KMS-11 (cell line): ENCODE measurements at regions not wholly inside any gene's neighbourhood (a gene's known extent, or its start where the extent isn't known, plus 50 kb on each side); places are given as distances from the start of the nearest gene placed in this dataset.

Experiments used
- H2AFZ ChIP-seq: fragments of 200-600 bp; sonication (generic); 2 replicates; pipeline ENCODE4 v1.6.1; 2016; ENCODE audit warnings: antibody characterized with exemption, mixed run types, low read depth
- H3K27ac ChIP-seq: fragments of 200-600 bp; sonication (generic); 2 replicates; pipeline ENCODE4 v1.6.1; 2016; ENCODE audit warnings: mild to moderate bottlenecking, mixed run types
- H3K27me3 ChIP-seq: fragments of 200-600 bp; sonication (generic); 2 replicates; pipeline ENCODE4 v1.6.1; 2017; ENCODE audit warnings: mild to moderate bottlenecking, low read depth, mixed run types, moderate library complexity; ENCODE audit not compliant: insufficient read depth
- H3K36me3 ChIP-seq: fragments of 200-600 bp; sonication (generic); 2 replicates; pipeline ENCODE4 v1.6.1; 2017; ENCODE audit warnings: mild to moderate bottlenecking, mixed run types; ENCODE audit not compliant: insufficient read depth
- H3K4me1 ChIP-seq: fragments of 200-600 bp; sonication (generic); 2 replicates; pipeline ENCODE4 v1.6.1; 2016; ENCODE audit warnings: mild to moderate bottlenecking, low read depth, mixed run types; ENCODE audit not compliant: poor library complexity, severe bottlenecking
- H3K4me2 ChIP-seq: fragments of 200-600 bp; sonication (generic); 2 replicates; pipeline ENCODE4 v1.7.0; 2016; ENCODE audit warnings: mild to moderate bottlenecking, mixed run types
- H3K4me3 ChIP-seq: fragments of 200-600 bp; sonication (generic); IDR thresholded peaks from 2 replicates; pipeline ENCODE4 v1.6.1; 2017; ENCODE audit warnings: low read depth, low read length, mixed read lengths; ENCODE audit not compliant: insufficient read depth
- H3K79me2 ChIP-seq: fragments of 200-600 bp; sonication (generic); 2 replicates; pipeline ENCODE4 v1.6.1; 2016; ENCODE audit warnings: low read depth, mixed run types; ENCODE audit not compliant: insufficient read depth
- H3K9ac ChIP-seq: fragments of 200-600 bp; sonication (generic); 2 replicates; pipeline ENCODE4 v1.6.1; 2016; ENCODE audit warnings: mild to moderate bottlenecking, mixed run types
- H4K20me1 ChIP-seq: fragments of 200-600 bp; sonication (generic); 2 replicates; pipeline ENCODE4 v1.6.1; 2016; ENCODE audit warnings: mild to moderate bottlenecking, mixed run types; ENCODE audit not compliant: insufficient read depth
- TF ChIP-seq, protein P1 (sequence below): fragments of 200-600 bp; sonication (generic); conservative IDR thresholded peaks from 2 replicates; pipeline ENCODE4 v1.6.1; 2017; ENCODE audit warnings: low read depth, mild to moderate bottlenecking, antibody characterized with exemption, low read length, moderate library complexity, mixed read lengths

DNA sequence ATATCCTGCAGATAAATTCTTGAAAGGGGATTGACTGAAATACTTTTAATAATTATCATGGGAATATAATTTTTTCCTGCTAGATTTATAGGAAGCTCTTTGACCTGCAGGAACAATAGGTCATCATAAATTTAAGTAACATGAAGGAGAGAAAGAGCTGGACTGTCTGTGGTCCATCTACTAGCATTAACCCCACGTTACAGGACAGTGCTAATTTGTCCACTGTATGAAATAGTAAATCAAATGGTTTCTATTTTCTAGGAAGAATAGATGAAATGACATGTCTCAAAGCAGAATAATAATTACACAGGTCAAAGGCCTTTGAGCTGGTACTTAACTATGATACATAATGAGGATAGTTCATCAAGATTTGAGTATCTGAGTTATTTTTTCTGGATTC is 825.4 kb upstream of the CNTN5 start:
- TF ChIP-seq, protein P1, sequence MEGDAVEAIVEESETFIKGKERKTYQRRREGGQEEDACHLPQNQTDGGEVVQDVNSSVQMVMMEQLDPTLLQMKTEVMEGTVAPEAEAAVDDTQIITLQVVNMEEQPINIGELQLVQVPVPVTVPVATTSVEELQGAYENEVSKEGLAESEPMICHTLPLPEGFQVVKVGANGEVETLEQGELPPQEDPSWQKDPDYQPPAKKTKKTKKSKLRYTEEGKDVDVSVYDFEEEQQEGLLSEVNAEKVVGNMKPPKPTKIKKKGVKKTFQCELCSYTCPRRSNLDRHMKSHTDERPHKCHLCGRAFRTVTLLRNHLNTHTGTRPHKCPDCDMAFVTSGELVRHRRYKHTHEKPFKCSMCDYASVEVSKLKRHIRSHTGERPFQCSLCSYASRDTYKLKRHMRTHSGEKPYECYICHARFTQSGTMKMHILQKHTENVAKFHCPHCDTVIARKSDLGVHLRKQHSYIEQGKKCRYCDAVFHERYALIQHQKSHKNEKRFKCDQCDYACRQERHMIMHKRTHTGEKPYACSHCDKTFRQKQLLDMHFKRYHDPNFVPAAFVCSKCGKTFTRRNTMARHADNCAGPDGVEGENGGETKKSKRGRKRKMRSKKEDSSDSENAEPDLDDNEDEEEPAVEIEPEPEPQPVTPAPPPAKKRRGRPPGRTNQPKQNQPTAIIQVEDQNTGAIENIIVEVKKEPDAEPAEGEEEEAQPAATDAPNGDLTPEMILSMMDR = no peak
- no peaks in the 10 kb centered on the region for H3K27me3 ChIP-seq
- H3K4me2 ChIP-seq = no peak overlapping the region
- no peak overlapping the region for H3K9ac ChIP-seq
- no peaks in the 10 kb centered on the region for H3K4me1 ChIP-seq
- no peak overlapping the region for H3K4me3 ChIP-seq
- H3K79me2 ChIP-seq = no peaks in the 10 kb centered on the region
- no peaks in the 10 kb centered on the region for H3K36me3 ChIP-seq
- no peaks in the 10 kb centered on the region for H4K20me1 ChIP-seq
- no peak overlapping the region for H2AFZ ChIP-seq
- no peak overlapping the region for H3K27ac ChIP-seq

DNA sequence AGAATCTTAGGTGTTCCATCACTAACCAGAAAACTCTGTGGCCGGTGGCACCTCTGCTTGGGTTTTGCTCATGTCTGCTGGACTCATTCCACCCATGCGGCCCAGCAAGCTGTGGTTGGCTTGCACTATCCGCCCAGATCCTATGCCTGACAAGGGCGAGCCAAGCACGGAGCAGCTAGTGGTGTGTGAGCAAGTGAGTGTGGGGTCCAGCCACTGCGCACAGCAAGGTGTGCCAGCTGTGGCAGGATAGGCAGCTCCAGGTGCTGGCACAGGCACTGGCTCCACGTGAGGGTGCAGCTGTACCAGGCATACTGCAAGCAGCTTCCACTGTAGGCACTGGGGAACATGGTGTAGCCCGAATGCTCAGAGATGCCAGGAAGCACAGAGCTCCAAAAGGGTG is 813.7 kb upstream of the CNTN5 start:
- Histone ChIP-seq H3K4me1 (no peaks in the 10 kb centered on the region), H4K20me1 (no peaks in the 10 kb centered on the region), H3K27me3 (no peaks in the 10 kb centered on the region), H3K4me3 (no peak overlapping the region), H3K79me2 (no peaks in the 10 kb centered on the region), H3K36me3 (no peaks in the 10 kb centered on the region), H2AFZ (no peak overlapping the region), H3K9ac (no peak overlapping the region), H3K4me2 (no peak overlapping the region), H3K27ac (no peak overlapping the region)
- TF ChIP-seq, protein P1 = no peak

DNA sequence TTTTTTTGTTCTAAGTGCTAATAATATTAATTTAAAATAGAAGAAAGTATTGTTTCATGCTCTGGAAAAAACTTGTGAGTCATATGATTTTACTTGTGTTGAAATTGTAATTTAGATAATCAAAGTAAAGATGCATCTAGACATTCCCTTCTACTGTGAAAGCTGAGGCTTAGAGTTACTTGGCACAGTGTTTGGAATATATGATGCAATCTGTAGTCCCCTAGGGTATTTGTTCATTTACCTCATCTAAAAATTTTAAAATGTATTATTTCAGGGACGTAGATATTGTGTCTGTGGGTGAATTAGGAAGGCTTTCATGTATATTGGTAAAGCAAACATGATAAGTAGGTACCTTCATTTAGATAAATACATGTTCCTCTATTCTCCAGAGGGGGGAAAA is 793.5 kb upstream of the CNTN5 start:
- Histone ChIP-seq H3K27ac (no peak overlapping the region), H3K9ac (no peak overlapping the region), H3K79me2 (no peaks in the 10 kb centered on the region), H3K4me1 (no peaks in the 10 kb centered on the region), H3K4me2 (no peak overlapping the region), H3K27me3 (no peaks in the 10 kb centered on the region), H4K20me1 (no peaks in the 10 kb centered on the region), H3K36me3 (no peaks in the 10 kb centered on the region), H2AFZ (no peak overlapping the region), H3K4me3 (no peak overlapping the region)
- TF ChIP-seq, protein P1 = no peak

DNA sequence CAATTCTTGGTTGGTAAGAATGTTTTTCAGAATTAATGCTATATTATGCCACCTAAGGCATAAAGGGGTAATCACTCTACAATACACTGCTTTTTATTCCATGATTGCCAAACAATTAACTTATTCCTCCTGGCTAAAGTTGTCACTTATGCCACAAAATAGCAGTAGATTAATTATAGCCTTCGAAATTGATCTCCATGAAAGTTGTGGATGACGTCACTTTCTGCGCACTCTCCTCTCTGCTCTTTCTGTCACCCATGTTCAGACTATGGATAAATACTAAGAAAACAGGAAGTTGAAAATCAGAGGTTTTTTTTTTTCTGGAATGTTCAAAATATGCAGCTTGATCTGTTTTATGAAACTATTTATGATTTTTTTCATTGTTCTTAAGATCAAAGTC is 790.1 kb upstream of the CNTN5 start:
- H3K27ac ChIP-seq = no peak overlapping the region
- H3K9ac ChIP-seq = no peak overlapping the region
- no peak overlapping the region for H3K4me2 ChIP-seq
- no peaks in the 10 kb centered on the region for H3K79me2 ChIP-seq
- no peaks in the 10 kb centered on the region for H4K20me1 ChIP-seq
- no peak overlapping the region for H3K4me3 ChIP-seq
- no peaks in the 10 kb centered on the region for H3K36me3 ChIP-seq
- H3K4me1 ChIP-seq = no peaks in the 10 kb centered on the region
- H3K27me3 ChIP-seq = no peaks in the 10 kb centered on the region
- no peak overlapping the region for H2AFZ ChIP-seq
- TF ChIP-seq, protein P1 = no peak

DNA sequence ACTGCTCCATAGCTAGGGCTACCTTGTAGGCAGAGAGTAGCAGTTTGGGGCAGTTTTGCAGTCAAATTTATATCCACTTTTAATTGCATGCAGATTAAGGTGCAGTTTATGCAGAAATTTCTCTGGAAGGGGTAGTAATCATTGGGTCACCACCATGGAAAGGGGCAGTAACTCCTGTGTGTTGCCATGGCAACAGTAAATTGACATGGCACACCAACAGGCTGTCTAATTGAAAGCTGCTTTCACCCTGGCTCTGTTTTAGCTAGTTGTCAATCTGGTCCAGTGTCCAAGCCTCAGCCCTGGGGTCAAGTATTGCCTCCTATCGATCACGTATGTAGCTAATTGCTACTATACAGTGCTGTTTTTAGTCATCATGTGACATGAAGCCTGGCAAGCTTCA is 786.1 kb upstream of the CNTN5 start:
- no peaks in the 10 kb centered on the region for H3K79me2 ChIP-seq
- no peaks in the 10 kb centered on the region for H3K27me3 ChIP-seq
- H4K20me1 ChIP-seq = no peaks in the 10 kb centered on the region
- H2AFZ ChIP-seq = no peak overlapping the region
- no peaks in the 10 kb centered on the region for H3K36me3 ChIP-seq
- TF ChIP-seq, protein P1 = no peak
- H3K4me3 ChIP-seq = no peak overlapping the region
- no peak overlapping the region for H3K9ac ChIP-seq
- H3K4me1 ChIP-seq = no peaks in the 10 kb centered on the region
- H3K27ac ChIP-seq = no peak overlapping the region
- H3K4me2 ChIP-seq = no peak overlapping the region
